ENCODE measurements at regions not wholly inside any gene's neighbourhood (a gene's known extent, or its start where the extent isn't known, plus 50 kb on each side); places are given as distances from the start of the nearest gene placed in this dataset.

DNA sequence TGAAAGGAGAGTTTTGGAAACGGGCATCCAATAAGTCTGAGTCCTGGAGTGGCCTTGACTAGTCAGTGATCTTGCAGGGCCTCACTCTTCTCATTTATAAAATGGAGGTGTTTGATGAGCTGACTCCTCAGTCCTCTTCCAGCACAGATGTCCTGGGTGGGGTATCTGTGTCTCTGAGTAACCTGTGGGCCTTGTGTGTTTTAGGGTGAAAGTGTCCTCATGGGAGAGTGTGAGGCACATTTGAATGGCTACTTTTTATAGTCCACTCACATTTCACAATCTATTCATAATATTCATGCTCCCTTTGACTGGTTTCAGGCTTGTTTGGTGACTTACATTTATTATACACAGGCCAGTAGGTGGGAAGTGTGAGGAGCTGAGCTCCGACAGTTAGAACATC is 106.4 kb upstream of the CELF4 start:
- TF ChIP-seq, protein P1, sequence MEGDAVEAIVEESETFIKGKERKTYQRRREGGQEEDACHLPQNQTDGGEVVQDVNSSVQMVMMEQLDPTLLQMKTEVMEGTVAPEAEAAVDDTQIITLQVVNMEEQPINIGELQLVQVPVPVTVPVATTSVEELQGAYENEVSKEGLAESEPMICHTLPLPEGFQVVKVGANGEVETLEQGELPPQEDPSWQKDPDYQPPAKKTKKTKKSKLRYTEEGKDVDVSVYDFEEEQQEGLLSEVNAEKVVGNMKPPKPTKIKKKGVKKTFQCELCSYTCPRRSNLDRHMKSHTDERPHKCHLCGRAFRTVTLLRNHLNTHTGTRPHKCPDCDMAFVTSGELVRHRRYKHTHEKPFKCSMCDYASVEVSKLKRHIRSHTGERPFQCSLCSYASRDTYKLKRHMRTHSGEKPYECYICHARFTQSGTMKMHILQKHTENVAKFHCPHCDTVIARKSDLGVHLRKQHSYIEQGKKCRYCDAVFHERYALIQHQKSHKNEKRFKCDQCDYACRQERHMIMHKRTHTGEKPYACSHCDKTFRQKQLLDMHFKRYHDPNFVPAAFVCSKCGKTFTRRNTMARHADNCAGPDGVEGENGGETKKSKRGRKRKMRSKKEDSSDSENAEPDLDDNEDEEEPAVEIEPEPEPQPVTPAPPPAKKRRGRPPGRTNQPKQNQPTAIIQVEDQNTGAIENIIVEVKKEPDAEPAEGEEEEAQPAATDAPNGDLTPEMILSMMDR (IDR thresholded peaks at IDR 0.05; ENCODE audit: insufficient read depth, low read depth, low read length), result no peak
- no peak for TF ChIP-seq EZH2 (IDR thresholded peaks at IDR 0.05; ENCODE audit: insufficient read depth, low read length)
